GM21528 (cell line): ENCODE measurements at regions not wholly inside any gene's neighbourhood (a gene's known extent, or its start where the extent isn't known, plus 50 kb on each side); places are given as distances from the start of the nearest gene placed in this dataset.

Experiments used
- ATAC-seq: cut with Tn5 transposase; IDR thresholded peaks from one replicate; pipeline ENCODE4 v1.9.1; 2021; ENCODE audit warnings: mild to moderate bottlenecking, moderate library complexity; ENCODE audit not compliant: unreplicated experiment, low FRiP score

DNA sequence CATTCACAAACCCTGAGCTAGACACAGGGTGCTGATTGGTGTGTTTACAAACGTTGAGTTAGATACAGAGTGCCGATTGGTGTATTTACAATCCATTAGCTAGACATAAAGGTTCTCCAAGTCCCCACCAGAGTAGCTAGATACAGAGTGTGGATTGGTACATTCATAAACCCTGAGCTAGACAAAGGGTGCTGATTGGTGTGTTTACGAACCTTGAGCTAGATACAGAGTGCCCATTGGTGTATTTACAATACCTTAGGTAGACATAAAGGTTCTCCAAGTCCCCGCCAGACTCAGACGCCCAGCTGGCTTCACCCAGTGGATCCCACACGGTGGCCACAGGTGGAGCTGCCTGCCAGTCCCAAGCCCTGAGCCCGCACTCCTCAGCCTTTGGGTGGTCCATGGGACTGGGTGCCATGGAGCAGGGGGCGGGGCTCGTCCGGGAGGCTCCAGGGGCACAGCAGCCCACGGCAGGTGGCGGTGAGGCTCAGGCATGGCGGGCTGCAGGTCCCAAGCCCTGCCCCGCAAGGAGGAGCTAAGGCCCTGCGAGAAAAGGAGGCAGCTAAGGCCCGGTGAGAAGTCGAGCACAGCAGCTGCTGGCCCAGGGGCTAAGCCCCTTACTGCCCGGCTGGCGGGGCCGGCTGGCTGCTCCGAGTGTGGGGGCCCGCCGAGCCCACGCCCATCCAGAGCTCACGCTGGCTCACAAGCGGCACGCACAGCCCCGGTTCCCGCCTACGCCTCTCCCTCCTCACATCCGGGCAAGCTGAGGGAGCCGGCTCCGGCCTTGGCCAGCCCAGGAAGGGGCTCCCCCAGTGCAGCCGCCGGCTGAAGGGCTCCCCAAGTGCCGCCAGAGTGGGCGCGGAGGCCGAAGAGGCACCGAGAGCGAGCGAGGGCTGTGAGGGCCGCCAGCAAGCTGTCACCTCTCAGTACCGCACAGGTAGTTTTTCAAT, 1039.2 kb upstream of the CDH9 start:
- ATAC-seq = no peak

- ATAC-seq = no peak
Observed at GRCh38 chr5:28066856-28067255, 1028.5 kb upstream of the CDH9 start.

- ATAC-seq = no peak
Observed at GRCh38 chr5:28065656-28066055, 1027.3 kb upstream of the CDH9 start.

GRCh38 chr5:28046596-28046995, 1008.2 kb upstream of the CDH9 start:
- no peak for ATAC-seq

DNA sequence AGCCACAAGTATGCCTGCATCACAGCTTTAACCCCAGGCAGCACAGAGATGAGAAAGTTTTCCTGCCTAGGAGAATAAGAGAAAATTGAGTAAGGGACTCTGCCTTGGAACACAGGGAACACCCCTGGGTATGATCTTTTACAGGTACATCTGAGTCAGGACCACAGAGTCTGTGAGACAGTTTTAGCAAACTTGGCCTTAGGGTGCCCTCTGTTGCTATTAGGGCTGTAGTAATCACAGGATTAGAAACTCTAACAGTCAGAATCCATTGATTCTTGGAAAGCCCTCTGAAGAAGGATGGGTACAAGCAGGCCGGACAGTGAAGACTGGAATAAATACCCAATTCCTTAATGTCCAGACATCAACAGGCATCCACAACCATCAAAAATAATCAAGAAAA, 989.5 kb upstream of the CDH9 start:
- ATAC-seq = no peak

- no peak for ATAC-seq
Observed at GRCh38 chr5:28017178-28017577, 978.8 kb upstream of the CDH9 start.

GRCh38 chr5:28014779-28015178, 976.4 kb upstream of the CDH9 start:
- ATAC-seq = no peak

GRCh38 chr5:28012538-28012937, 974.2 kb upstream of the CDH9 start:
- no peak for ATAC-seq

DNA sequence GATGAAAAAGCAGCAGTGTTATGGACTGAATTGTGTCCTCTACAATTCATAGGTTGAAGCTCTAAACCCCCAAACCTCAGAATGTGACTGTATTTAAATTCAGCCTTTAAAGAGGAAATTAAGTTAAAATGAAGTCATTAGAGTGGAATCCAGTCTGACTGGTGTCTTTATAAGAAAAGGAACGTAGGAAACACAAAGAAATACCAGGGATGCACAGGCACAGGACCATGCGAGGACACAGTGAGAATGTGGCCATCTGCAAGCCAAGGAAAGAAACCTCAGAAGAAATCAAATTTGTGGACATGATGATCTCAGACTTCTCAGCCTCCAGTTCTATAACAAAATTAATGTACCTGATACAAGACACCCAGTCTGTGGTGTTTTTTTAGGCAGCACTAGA, 971.2 kb upstream of the CDH9 start:
- ATAC-seq = no peak

GRCh38 chr5:27996665-27997064, 958.3 kb upstream of the CDH9 start:
- ATAC-seq = no peak

DNA sequence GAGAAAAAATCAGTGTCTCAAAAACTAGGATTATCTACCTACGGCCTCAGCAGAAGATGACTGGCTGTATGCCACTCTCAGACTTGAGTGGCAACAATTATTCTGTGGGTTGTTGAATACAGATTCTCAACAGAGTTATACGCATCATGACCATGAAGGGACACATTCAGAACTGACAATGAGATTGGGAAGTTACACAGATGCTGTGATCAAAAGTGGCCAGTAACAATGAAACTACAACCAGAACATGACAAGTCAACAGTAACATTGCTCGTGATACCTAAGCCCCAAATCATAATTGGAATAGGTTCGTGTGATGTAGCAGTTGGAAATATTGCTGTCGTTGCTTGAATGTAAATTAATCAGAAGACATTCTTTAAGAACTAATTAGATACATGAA, 957.5 kb upstream of the CDH9 start:
- no peak for ATAC-seq

DNA sequence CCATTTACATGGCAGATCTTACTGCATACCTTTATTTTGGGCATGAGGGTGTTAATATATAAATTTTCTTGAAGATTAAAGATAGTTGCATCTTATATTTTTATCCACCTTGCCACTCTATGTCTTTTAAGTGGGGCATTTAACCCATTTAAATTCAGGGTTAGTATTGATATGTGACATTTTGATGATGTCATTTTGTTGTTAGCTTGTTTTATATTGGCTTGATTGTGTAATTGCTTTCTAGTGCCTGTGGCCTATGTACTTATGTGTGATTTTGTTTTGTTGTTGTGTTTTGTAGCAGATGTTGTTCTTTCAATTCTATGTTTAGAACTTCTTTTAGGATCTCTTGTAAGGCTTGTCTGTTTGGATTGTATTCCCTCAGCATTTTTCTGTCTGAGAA, 939.9 kb upstream of the CDH9 start:
- ATAC-seq = no peak

GRCh38 chr5:27969157-27969556, 930.8 kb upstream of the CDH9 start:
- ATAC-seq = no peak

GRCh38 chr5:27963050-27963783, 924.8 kb upstream of the CDH9 start:
- no peak for ATAC-seq

DNA sequence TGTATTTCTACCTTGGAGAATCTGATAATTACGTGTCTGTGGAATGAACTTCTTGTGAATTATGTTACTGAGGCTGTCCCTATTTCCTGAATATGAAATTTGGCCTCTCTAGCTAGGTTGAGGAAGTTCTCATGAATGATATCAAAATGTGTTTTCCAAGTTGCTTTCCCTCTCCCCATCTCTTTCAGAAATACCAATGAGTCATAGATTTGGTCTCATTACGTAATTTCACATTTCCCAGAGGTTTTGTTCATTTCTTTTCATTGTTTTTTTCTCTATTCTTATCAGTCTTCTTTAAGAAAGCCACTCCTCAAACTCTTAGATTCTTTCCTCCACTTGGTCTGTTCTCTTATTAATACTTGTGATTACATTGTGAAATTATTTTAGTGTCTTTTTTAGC, 923.8 kb upstream of the CDH9 start:
- ATAC-seq = no peak

- no peak for ATAC-seq
Observed at GRCh38 chr5:27947088-27947487, 908.7 kb upstream of the CDH9 start.

DNA sequence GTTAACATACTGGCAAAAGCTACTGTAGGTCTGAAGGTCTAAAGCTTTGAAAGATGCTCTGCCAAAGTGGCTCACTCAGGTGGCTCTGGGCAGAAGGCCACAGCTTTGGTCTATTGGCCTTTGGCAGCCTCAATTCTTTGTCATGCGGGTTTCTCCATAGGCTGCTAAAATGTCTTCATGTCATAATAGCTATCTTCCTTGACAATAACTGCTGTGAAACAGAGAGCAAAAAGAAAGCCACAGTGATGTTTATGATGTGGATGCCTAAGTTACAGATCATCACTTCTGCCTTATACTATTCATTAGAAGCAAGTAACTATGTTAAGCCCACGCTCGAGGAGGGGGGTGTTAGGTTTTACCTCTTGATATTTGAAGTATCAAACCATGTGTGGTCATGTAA, 906.1 kb upstream of the CDH9 start:
- ATAC-seq = no peak

GRCh38 chr5:27938989-27939388, 900.6 kb upstream of the CDH9 start:
- ATAC-seq = no peak

DNA sequence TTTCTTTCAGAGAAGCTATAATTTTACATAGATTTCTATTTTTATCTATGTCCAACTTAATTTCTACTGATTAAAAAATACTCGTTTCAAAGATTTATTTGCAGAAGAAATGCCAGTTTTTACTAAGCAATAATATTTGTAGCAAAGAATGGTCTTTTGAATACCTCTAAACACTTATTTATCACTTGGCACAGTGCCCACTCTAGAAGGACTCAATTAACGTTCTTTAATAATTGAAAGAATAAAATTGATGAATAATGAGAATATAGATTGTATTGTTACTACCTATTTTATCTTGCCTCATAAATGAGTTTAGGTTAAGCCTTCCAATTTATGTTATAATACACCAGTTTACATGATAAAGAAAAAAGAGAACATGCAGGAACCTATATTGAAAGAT, 889.7 kb upstream of the CDH9 start:
- ATAC-seq = no peak

DNA sequence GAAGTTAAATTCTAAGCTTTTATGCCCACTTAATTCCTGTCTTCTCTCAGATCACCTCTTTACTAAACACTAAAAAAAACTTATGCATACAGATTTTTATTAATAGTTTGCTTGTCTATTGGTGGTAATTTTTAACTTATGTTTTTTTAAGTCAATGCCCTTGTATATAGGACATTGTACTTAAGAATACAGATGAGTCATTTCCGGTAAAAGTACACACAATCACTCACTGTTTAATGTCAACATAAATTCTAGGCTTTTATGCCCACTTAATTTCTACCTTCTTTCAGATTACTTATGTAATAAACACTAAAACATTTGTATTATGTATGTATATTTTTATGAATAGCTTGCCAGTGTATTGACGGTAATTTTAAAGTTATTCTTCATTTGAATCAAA, 872.8 kb upstream of the CDH9 start:
- ATAC-seq = no peak

DNA sequence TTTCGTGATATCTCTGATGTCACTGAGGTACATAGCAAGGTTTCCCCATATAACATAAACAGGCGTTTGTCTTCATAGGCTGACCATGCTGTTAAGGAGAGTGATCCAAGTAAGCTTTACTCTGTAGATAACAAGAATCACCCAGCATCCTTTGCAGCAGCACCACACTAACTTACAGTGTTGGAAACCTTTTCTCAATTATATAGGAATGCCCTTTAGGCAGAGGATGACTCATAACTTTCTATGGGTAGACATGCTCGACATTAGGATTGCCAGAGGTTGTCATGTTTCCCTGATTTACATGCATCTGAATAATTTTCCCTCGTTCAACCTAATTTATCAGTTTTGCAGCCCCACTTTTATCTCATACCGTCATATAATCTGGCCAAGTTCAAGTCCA, 870.0 kb upstream of the CDH9 start:
- no peak for ATAC-seq
